Smooth muscle cell (in vitro differentiated cells): ENCODE measurements at regions not wholly inside any gene's neighbourhood (a gene's known extent, or its start where the extent isn't known, plus 50 kb on each side); places are given as distances from the start of the nearest gene placed in this dataset.

Experiments
- DNase-seq: peaks from one replicate; lab custom pipeline; 2025; ENCODE audit not compliant: unreplicated experiment; lab: John Stamatoyannopoulos, UW
- H2AFZ ChIP-seq: fragments of 200-600 bp; sonication (generic); 2 replicates; pipeline ENCODE4 v1.6.0; 2016; ENCODE audit warnings: antibody characterized with exemption, low read depth, mild to moderate bottlenecking
- H3F3A ChIP-seq: fragments of 200-600 bp; sonication (generic); 2 replicates; pipeline ENCODE4 v1.6.0; 2017; ENCODE audit warnings: antibody characterized with exemption, low read depth
- H3K27ac ChIP-seq: fragments of 200-600 bp; sonication (generic); 2 replicates; pipeline ENCODE4 v1.5.1; 2016; ENCODE audit warnings: low read depth, mild to moderate bottlenecking
- H3K27me3 ChIP-seq: fragments of 200-600 bp; sonication (generic); 2 replicates; pipeline ENCODE4 v1.6.1; 2016; ENCODE audit warnings: low read depth, mild to moderate bottlenecking
- H3K36me3 ChIP-seq: fragments of 200-600 bp; sonication (generic); 2 replicates; pipeline ENCODE4 v1.5.1; 2016; ENCODE audit warnings: low read depth
- H3K4me1 ChIP-seq: fragments of 200-600 bp; sonication (generic); 2 replicates; pipeline ENCODE4 v1.5.1; 2016; ENCODE audit warnings: low read depth
- H3K4me2 ChIP-seq: fragments of 200-600 bp; sonication (generic); 2 replicates; pipeline ENCODE4 v1.6.0; 2016; ENCODE audit warnings: mild to moderate bottlenecking
- H3K4me3 ChIP-seq: fragments of 200-600 bp; sonication (generic); 2 replicates; pipeline ENCODE4 v1.5.1; 2016; ENCODE audit warnings: mild to moderate bottlenecking
- H3K79me2 ChIP-seq: fragments of 200-600 bp; sonication (generic); 2 replicates; pipeline ENCODE4 v1.6.0; 2016; ENCODE audit warnings: low read depth, mild to moderate bottlenecking
- H3K9ac ChIP-seq: fragments of 200-600 bp; sonication (generic); 2 replicates; pipeline ENCODE4 v1.6.0; 2016; ENCODE audit warnings: low read depth
- H3K9me3 ChIP-seq: fragments of 200-600 bp; sonication (generic); replicated peaks from 2 replicates; pipeline ENCODE4 v1.5.1; 2016; ENCODE audit warnings: low read depth
- H4K20me1 ChIP-seq: fragments of 200-600 bp; sonication (generic); 2 replicates; pipeline ENCODE4 v1.6.0; 2016; ENCODE audit warnings: low read depth
- WGBS: methylation state at CpG from one replicate; pipeline ENCODE4 v1.1.7; 2016; ENCODE audit warnings: low lambda C conversion rate; 5-methylcytosine and 5-hydroxymethylcytosine counted together
- TF ChIP-seq, protein P1 (sequence below): fragments of 200-600 bp; sonication (generic); IDR thresholded peaks from 2 replicates; pipeline ENCODE4 v1.5.1; 2017; ENCODE audit warnings: borderline replicate concordance, mild to moderate bottlenecking, antibody characterized with exemption; ENCODE audit not compliant: insufficient read depth, poor library complexity, severe bottlenecking

DNA sequence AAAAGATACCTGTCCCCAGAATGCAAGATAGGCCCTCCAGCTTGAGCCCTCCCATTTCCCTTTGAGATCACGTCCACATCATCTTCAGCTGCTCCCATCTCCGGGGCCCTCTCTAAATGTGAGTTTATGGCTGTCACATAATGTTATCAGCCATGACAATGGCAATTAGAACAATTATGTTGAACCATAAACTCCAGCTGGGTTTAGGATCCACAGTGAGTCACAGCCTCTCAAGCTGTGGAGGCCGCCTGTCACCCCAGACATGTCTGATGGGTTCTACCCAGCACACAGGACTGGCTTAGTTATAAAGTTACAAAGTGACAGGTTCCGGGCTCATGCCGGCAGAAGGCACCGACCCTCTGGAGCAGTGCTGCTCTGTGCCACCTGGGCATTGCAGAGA lies 597.3 kb downstream of the PTPRU start:
- Histone ChIP-seq H3K27ac (no peak overlapping the region), H4K20me1 (no peaks in the 10 kb centered on the region), H2AFZ (no peak overlapping the region), H3K27me3 (peaks cover 54% of the 10 kb centered on the region), H3K79me2 (no peaks in the 10 kb centered on the region), H3K4me2 (no peak overlapping the region), H3K36me3 (no peaks in the 10 kb centered on the region), H3K9ac (no peak overlapping the region), H3K9me3 (no peaks in the 10 kb centered on the region), H3K4me3 (no peak overlapping the region), H3F3A (no peaks in the 10 kb centered on the region), H3K4me1 (no peaks in the 10 kb centered on the region)
- DNase-seq, result no peak
- 80% methylated on average over 6 of the region's 6 CpGs for WGBS
- TF ChIP-seq, protein P1, sequence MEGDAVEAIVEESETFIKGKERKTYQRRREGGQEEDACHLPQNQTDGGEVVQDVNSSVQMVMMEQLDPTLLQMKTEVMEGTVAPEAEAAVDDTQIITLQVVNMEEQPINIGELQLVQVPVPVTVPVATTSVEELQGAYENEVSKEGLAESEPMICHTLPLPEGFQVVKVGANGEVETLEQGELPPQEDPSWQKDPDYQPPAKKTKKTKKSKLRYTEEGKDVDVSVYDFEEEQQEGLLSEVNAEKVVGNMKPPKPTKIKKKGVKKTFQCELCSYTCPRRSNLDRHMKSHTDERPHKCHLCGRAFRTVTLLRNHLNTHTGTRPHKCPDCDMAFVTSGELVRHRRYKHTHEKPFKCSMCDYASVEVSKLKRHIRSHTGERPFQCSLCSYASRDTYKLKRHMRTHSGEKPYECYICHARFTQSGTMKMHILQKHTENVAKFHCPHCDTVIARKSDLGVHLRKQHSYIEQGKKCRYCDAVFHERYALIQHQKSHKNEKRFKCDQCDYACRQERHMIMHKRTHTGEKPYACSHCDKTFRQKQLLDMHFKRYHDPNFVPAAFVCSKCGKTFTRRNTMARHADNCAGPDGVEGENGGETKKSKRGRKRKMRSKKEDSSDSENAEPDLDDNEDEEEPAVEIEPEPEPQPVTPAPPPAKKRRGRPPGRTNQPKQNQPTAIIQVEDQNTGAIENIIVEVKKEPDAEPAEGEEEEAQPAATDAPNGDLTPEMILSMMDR, result no peak

DNA sequence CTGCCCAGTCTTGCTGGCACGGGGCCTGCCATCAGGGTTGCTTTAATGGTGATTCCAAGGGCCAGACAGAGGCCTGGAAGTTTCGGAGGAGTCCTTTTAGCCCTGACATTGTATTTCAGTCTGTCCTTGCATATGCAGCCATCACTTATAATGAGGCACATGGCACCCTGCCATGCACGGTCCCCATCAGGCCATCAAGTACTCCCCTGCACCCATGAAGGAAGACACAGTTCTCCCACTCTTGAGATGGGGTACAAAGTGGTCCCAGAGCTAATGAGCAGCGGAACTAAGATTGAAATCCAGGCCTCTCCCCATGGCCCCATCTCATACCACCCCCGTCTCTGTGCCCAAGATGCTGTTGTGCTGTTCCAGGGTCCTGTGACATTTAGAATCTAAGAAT lies 596.6 kb downstream of the PTPRU start:
- Histone ChIP-seq H3K79me2 (no peaks in the 10 kb centered on the region), H3K36me3 (no peaks in the 10 kb centered on the region), H3K27ac (no peak overlapping the region), H3K4me2 (no peak overlapping the region), H2AFZ (no peak overlapping the region), H4K20me1 (no peaks in the 10 kb centered on the region), H3F3A (no peaks in the 10 kb centered on the region), H3K4me3 (no peak overlapping the region), H3K9ac (no peak overlapping the region), H3K27me3 (peaks cover 51% of the 10 kb centered on the region), H3K9me3 (no peaks in the 10 kb centered on the region), H3K4me1 (no peaks in the 10 kb centered on the region)
- no peak for DNase-seq
- TF ChIP-seq, protein P1, result no peak
- WGBS, result 95% methylated on average over 5 of the region's 5 CpGs

DNA sequence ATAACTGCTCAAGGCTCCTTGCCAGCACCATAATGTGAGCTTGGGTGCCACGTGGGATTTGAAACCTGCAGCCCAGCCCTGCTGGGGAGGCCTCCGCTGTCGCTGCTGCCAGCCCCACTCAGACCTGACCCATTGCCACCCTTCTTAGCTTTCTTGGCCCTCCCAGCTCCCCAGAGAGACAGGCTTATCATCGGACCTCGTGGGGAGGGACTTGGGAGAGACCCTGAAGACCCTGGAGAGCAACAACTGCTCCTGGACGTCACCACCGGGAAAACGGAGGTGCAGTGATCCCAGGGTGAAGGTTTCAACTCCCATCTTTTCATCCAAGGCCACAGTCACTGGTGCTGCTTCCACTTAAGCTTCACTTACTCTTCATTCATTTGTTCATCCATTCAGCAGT lies 596.1 kb downstream of the PTPRU start:
- Histone ChIP-seq H3F3A (no peaks in the 10 kb centered on the region), H3K4me2 (no peak overlapping the region), H3K27me3 (peaks cover 52% of the 10 kb centered on the region), H3K4me1 (no peaks in the 10 kb centered on the region), H3K9me3 (no peaks in the 10 kb centered on the region), H3K79me2 (no peaks in the 10 kb centered on the region), H2AFZ (no peak overlapping the region), H3K4me3 (no peak overlapping the region), H3K9ac (no peak overlapping the region), H4K20me1 (no peaks in the 10 kb centered on the region), H3K36me3 (no peaks in the 10 kb centered on the region), H3K27ac (no peak overlapping the region)
- no peak for DNase-seq
- TF ChIP-seq, protein P1, result no peak
- 86% methylated on average over 8 of the region's 8 CpGs for WGBS

DNA sequence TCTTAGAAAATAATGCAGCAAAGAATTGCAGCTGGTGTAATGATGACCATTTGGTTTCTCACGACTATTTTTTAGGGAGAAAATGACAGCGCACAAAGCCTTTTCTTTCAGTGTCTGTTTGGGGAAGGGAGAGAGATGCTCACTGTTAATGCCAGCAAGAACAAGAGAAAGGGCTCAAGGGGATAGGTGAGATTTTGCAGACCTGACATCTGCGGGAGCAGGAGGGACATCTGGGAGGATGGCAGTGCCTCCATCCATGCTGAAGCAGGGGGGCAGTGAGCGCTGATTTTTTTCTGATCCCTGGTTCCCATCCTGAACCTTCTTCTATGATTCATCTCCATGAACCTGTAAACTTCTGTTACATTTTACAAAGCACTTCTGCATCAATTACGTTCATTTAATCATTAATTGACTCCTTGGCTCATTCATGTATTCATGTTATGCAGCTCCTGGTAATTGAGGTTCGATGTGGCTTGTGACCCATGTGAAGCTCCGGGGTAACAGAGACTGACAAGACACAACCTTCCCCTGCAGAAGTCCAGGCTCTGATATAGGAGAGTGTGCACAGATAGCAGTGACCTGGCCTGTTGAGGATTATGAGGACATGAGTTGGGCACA lies 595.3 kb downstream of the PTPRU start:
- H3K36me3 ChIP-seq, result no peaks in the 10 kb centered on the region
- H3K9ac ChIP-seq, result no peak overlapping the region
- H3K9me3 ChIP-seq, result no peaks in the 10 kb centered on the region
- H3F3A ChIP-seq, result no peaks in the 10 kb centered on the region
- H3K4me2 ChIP-seq, result no peak overlapping the region
- peaks cover 60% of the 10 kb centered on the region for H3K27me3 ChIP-seq
- H3K4me3 ChIP-seq, result no peak overlapping the region
- H2AFZ ChIP-seq, result no peak overlapping the region
- no peaks in the 10 kb centered on the region for H4K20me1 ChIP-seq
- H3K4me1 ChIP-seq, result no peaks in the 10 kb centered on the region
- DNase-seq, result no peak
- H3K27ac ChIP-seq, result no peak overlapping the region
- 68% methylated on average over 7 of the region's 7 CpGs for WGBS
- no peaks in the 10 kb centered on the region for H3K79me2 ChIP-seq
- TF ChIP-seq, protein P1, result no peak
